Liver (tissue), 8 donors: ENCODE measurements at regions not wholly inside any gene's neighbourhood (a gene's known extent, or its start where the extent isn't known, plus 50 kb on each side); places are given as distances from the start of the nearest gene placed in this dataset.

Experiments
- DNase-seq: peaks from one replicate; pipeline ENCODE4 v3.0.0-alpha.2; 2017; ENCODE audit warnings: low spot score
- H3K27ac ChIP-seq, 2 donors: one replicate each; pipeline ENCODE4 v1.7.0; 2013; ENCODE audit warnings: inconsistent platforms in 2 of 2, low read length in 2 of 2, control low read depth in 1 of 2, low read depth in 1 of 2, mild to moderate bottlenecking in 1 of 2
- H3K27me3 ChIP-seq, 4 donors: one replicate each; pipeline versions ENCODE4 v1.6.1 to v1.7.0; 2013; ENCODE audit warnings: low read length in 3 of 4, inconsistent platforms in 1 of 4, mild to moderate bottlenecking in 1 of 4, moderate library complexity in 1 of 4; ENCODE audit not compliant: control insufficient read depth in 4 of 4, insufficient read depth in 4 of 4
- H3K36me3 ChIP-seq, 4 donors: one replicate each; pipeline versions ENCODE4 v1.6.1 to v1.7.0; 2013; ENCODE audit warnings: low read length in 3 of 4, mild to moderate bottlenecking in 3 of 4, low read depth in 1 of 4, moderate library complexity in 1 of 4; ENCODE audit not compliant: control insufficient read depth in 4 of 4, insufficient read depth in 3 of 4
- H3K4me1 ChIP-seq, 4 donors: one replicate each; pipeline versions ENCODE4 v1.6.1 to v1.7.0; 2013; ENCODE audit warnings: low read length in 3 of 4, mild to moderate bottlenecking in 3 of 4, moderate library complexity in 1 of 4; ENCODE audit not compliant: control insufficient read depth in 4 of 4, insufficient read depth in 4 of 4
- H3K4me3 ChIP-seq, 3 donors: one replicate each; pipeline versions ENCODE4 v1.6.1 to v1.7.0; 2013; ENCODE audit warnings: low read length in 3 of 3, control low read depth in 1 of 3, low read depth in 1 of 3, mild to moderate bottlenecking in 1 of 3
- H3K9ac ChIP-seq, 2 donors: one replicate each; pipeline ENCODE4 v1.7.0; 2013; ENCODE audit warnings: low read length in 2 of 2, mild to moderate bottlenecking in 2 of 2, moderate library complexity in 2 of 2, control low read depth in 1 of 2, low read depth in 1 of 2
- H3K9me3 ChIP-seq, 4 donors: one replicate each; pipeline versions ENCODE4 v1.6.1 to v1.7.0; 2013; ENCODE audit warnings: low read length in 3 of 4; ENCODE audit not compliant: control insufficient read depth in 4 of 4
- ATF3 ChIP-seq: IDR thresholded peaks from 2 replicates; pipeline ENCODE4 v1.6.1; 2016; ENCODE audit warnings: antibody characterized with exemption
- CTCF ChIP-seq: fragments of 150-350 bp; IDR thresholded peaks from 2 replicates; pipeline ENCODE4 v1.5.1; 2017; ENCODE audit warnings: improper control_type of control experiment, low read depth, low read length; ENCODE audit not compliant: missing input control
- EGR1 ChIP-seq, 2 donors: IDR thresholded peaks; 2 replicates each; pipeline ENCODE4 v1.6.1; 2016 to 2018; ENCODE audit warnings: antibody characterized with exemption in 2 of 2, low read depth in 2 of 2
- FOXA1 ChIP-seq: IDR thresholded peaks from 2 replicates; pipeline ENCODE4 v1.6.1; 2016; ENCODE audit warnings: antibody characterized with exemption
- FOXA2 ChIP-seq: IDR thresholded peaks from 2 replicates; pipeline ENCODE4 v1.6.1; 2016; ENCODE audit warnings: antibody characterized with exemption
- GABPA ChIP-seq, 2 donors: IDR thresholded peaks in 1 of 2; conservative IDR thresholded peaks in 1 of 2; 2 replicates each; pipeline ENCODE4 v1.6.1; 2016; ENCODE audit warnings: antibody characterized with exemption in 2 of 2, mild to moderate bottlenecking in 1 of 2, moderate library complexity in 1 of 2
- HNF4A ChIP-seq, 2 donors: conservative IDR thresholded peaks; 2 replicates each; pipeline ENCODE4 v1.6.1; 2016; ENCODE audit warnings: antibody characterized with exemption in 2 of 2, mild to moderate bottlenecking in 2 of 2
- HNF4G ChIP-seq: IDR thresholded peaks from 2 replicates; pipeline ENCODE4 v1.6.1; 2016; ENCODE audit warnings: antibody characterized with exemption
- JUND ChIP-seq, 2 donors: IDR thresholded peaks; 2 replicates each; pipeline ENCODE4 v1.6.1; 2016; ENCODE audit warnings: antibody characterized with exemption in 2 of 2
- MAX ChIP-seq: IDR thresholded peaks from 2 replicates; pipeline ENCODE4 v1.6.1; 2016; ENCODE audit warnings: antibody characterized with exemption
- RAD21 ChIP-seq, 2 donors: IDR thresholded peaks; 2 replicates each; pipeline ENCODE4 v1.6.1; 2016; ENCODE audit warnings: antibody characterized with exemption in 2 of 2, mild to moderate bottlenecking in 2 of 2
- REST ChIP-seq: IDR thresholded peaks from 2 replicates; pipeline ENCODE4 v1.6.1; 2016; ENCODE audit warnings: antibody characterized with exemption, mild to moderate bottlenecking
- SP1 ChIP-seq: IDR thresholded peaks from 2 replicates; pipeline ENCODE4 v1.6.1; 2018; ENCODE audit warnings: antibody characterized with exemption, mild to moderate bottlenecking
- TAF1 ChIP-seq: conservative IDR thresholded peaks from 2 replicates; pipeline ENCODE4 v1.6.1; 2016; ENCODE audit warnings: antibody characterized with exemption, mild to moderate bottlenecking
- YY1 ChIP-seq: IDR thresholded peaks from 2 replicates; pipeline ENCODE4 v1.6.1; 2016; ENCODE audit warnings: antibody characterized with exemption, mild to moderate bottlenecking
- ZBTB33 ChIP-seq: IDR thresholded peaks from 2 replicates; pipeline ENCODE4 v1.6.1; 2016; ENCODE audit warnings: antibody characterized with exemption
- WGBS: extraction: QIAGEN DNeasy Blood & Tissue Kit; methylation state at CpG from one replicate; pipeline ENCODE4 v1.1.7; 2013; 5-methylcytosine and 5-hydroxymethylcytosine counted together
- donor health status: healthy.
- donor health status: healthy.
- donor health status: healthy.
- donor health status: healthy.
- donor health status: healthy.

GRCh38 chr3:147007736-147008245, 398.6 kb downstream of the ZIC4 start:
- no peaks in the 10 kb centered on the region for H3K36me3 ChIP-seq
- WGBS, result 73% methylated on average over 2 of the region's 2 CpGs
- no peak for TF ChIP-seq FOXA2
- no peak for TF ChIP-seq REST
- no peak for TF ChIP-seq RAD21 (IDR thresholded peaks at IDR 0.05)
- no peak for TF ChIP-seq HNF4G
- TF ChIP-seq HNF4A (conservative IDR thresholded peaks at IDR 0.05), result no peak
- no peak for TF ChIP-seq SP1
- TF ChIP-seq EGR1 (IDR thresholded peaks at IDR 0.05; ENCODE audit: low read depth in 2 of 2), result no peak
- TF ChIP-seq CTCF, result no peak
- no peak for TF ChIP-seq MAX
- no peak for TF ChIP-seq GABPA (IDR thresholded peaks at IDR 0.05 in 1 of 2, conservative IDR thresholded peaks at IDR 0.05 in 1 of 2)
- TF ChIP-seq ZBTB33, result no peak
- TF ChIP-seq ATF3, result no peak
- no peak for TF ChIP-seq TAF1
- no peak for TF ChIP-seq JUND (IDR thresholded peaks at IDR 0.05)
- no peak for TF ChIP-seq FOXA1
- H3K4me1 ChIP-seq, result no peaks in the 10 kb centered on the region
- H3K9ac ChIP-seq, result no peak overlapping the region
- no peaks in the 10 kb centered on the region for H3K9me3 ChIP-seq
- no peak for DNase-seq
- no peak overlapping the region for H3K4me3 ChIP-seq
- no peak overlapping the region for H3K27ac ChIP-seq
- H3K27me3 ChIP-seq, result no peaks in the 10 kb centered on the region

- no peak for DNase-seq
- 83% methylated on average over 2 of the region's 2 CpGs for WGBS
- H3K27ac ChIP-seq, result no peak overlapping the region
- H3K4me3 ChIP-seq, result no peak overlapping the region
- no peaks in the 10 kb centered on the region for H3K4me1 ChIP-seq
- H3K9me3 ChIP-seq, result peaks cover 0 to 2% (median 0%) of the 10 kb centered on the region in 4 donors
- H3K36me3 ChIP-seq, result no peaks in the 10 kb centered on the region
- H3K9ac ChIP-seq, result no peak overlapping the region
- H3K27me3 ChIP-seq, result no peaks in the 10 kb centered on the region
- TF ChIP-seq EGR1 (IDR thresholded peaks at IDR 0.05; ENCODE audit: low read depth in 2 of 2) (no peak), FOXA1 (no peak), CTCF (no peak), GABPA (IDR thresholded peaks at IDR 0.05 in 1 of 2, conservative IDR thresholded peaks at IDR 0.05 in 1 of 2) (no peak), ATF3 (no peak), HNF4G (no peak), MAX (no peak), JUND (IDR thresholded peaks at IDR 0.05) (no peak), SP1 (no peak), REST (no peak), HNF4A (conservative IDR thresholded peaks at IDR 0.05) (no peak), YY1 (no peak)
Measured at GRCh38 chr3:147002721-147003120, 397.6 kb upstream of the PLSCR5 start.
